A172 (cell line): ENCODE measurements at regions not wholly inside any gene's neighbourhood (a gene's known extent, or its start where the extent isn't known, plus 50 kb on each side); places are given as distances from the start of the nearest gene placed in this dataset.
A peak's percentile ranks its signal among the peaks of the same experiment; 100 is the strongest.
"Not testable (repeated sequence)": the region's sequence is repeated elsewhere in the genome, so short reads cannot be mapped to it uniquely, and the experiment has no call there.

ENCODE experiments used
- DNase-seq: peaks from one replicate; pipeline ENCODE4 v3.0.0-alpha.2; 2015; ENCODE audit warnings: low spot score

DNA sequence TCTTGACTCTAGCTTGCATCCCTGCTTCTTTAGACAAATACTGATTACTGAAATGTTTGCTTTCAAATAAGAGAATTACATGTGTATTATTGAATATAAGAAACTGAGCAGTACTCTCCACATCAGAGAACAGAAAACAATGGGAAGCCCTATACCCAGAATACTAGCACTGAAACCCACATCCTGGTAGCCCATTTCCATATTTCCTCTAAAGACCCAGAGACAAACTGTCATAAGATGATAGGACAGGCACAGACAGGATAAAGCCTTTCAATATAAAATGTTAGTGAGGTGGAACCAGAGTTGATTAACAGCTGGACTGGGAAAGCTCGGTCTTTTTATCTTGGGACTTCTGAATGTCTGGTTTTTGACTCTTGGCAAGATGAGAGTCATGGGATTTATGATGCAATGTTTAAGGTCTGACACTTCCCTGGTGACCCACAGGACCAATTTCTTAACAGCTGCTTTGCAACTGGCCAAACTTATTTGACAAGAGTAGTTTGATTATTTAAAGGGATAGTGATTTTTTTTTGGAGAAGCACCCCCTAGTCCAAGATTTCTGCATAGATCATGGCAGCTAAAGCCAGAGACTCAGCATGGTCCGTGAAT is 166.9 kb upstream of the ATXN7L3B start:
- DNase-seq, result peak; percentile 38

DNA sequence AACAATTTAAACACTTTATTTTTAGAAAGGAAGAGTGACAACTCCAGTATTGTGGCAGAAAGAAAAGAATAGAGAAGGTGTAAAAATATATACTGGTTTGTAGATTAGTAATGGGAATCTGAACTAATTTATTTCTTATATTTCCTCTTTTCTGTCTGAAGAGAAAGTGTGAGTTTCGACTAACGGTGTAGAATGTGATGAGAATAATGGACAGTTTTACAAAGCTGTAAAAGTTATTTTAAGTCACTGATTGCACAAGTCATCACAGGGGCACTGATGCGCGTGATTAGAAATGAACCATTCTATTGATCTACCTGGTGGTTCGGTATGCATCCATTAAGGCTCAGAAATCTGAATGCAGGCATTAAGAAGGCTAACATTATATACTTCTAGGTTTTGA is 158.5 kb upstream of the ATXN7L3B start:
- DNase-seq, result no peak

DNA sequence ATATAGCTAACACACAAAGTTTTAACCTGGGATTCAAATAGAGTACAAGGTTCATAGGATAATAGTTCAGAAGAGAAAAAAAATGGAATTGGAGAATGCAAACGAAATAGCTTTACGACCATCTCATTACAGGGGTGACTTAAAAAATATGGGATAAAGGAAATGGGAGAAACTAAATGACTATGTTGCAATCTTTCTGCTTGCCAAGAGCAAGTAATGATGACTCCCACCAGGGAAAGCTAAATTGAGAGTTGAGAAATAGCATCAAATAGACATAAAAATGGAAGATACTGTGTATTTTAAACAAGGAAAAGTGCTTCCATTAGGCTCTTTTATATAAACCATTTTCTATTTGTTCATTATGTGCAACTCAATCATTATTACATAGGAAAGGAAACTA is 155.7 kb upstream of the ATXN7L3B start:
- DNase-seq, result no peak

- DNase-seq, result no peak
Measured at GRCh38 chr12:74382983-74383382, 154.7 kb upstream of the ATXN7L3B start.

GRCh38 chr12:74391283-74391682 is 146.4 kb upstream of the ATXN7L3B start:
- no peak for DNase-seq

- DNase-seq, result no peak
Measured at GRCh38 chr12:74393272-74393671, 144.4 kb upstream of the ATXN7L3B start.

- no peak for DNase-seq
Measured at GRCh38 chr12:74394647-74395046, 143.0 kb upstream of the ATXN7L3B start.

DNA sequence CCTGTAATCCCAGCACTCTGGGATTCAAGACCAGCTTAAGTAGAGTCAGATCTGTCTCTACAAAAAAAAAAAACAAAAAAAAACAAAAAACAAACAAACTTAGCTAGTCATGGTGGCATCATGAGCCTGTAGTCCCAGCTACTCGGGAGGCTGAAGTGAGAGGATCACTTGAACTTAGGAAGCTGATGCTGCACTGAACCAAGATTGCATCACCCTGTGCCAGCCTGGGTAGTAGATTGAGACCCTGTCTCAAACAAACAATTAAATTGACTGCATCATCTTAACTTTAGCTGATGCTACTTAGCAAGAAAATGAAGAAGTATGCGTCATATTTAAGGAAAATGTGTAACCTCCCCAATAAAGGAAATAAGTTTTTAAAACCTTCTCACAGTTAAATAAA is 136.6 kb upstream of the ATXN7L3B start:
- DNase-seq, result no peak

GRCh38 chr12:74401966-74402365 is 135.7 kb upstream of the ATXN7L3B start:
- DNase-seq, result no peak

GRCh38 chr12:74403221-74403470 is 134.5 kb upstream of the ATXN7L3B start:
- not testable (repeated sequence) for DNase-seq

DNA sequence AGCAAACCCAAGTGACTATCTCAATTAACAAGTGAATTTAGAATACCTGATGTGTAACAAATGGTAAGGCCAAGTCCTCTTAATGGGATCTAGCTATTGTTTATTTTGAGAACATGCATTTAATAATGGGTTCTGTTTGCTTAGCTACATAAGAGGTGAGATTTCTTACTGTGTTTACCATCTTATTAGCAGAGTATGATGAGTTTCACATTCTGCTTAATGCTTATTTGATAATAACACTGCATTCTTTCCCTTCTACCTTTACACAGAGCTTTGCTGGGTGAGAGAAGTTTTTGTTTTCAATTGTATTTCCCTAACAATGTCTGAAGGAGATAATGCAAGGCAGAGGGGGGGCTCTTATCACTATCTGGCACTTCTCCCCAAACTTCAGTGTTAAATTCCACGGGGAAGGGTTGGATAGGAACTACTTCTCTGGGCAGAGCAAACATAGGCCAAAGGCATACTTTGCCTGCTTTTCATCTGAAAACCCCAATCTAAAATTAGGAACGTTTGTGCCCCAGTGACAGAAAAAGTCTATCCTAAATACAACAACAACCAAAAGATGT is 129.0 kb upstream of the ATXN7L3B start:
- no peak for DNase-seq

DNA sequence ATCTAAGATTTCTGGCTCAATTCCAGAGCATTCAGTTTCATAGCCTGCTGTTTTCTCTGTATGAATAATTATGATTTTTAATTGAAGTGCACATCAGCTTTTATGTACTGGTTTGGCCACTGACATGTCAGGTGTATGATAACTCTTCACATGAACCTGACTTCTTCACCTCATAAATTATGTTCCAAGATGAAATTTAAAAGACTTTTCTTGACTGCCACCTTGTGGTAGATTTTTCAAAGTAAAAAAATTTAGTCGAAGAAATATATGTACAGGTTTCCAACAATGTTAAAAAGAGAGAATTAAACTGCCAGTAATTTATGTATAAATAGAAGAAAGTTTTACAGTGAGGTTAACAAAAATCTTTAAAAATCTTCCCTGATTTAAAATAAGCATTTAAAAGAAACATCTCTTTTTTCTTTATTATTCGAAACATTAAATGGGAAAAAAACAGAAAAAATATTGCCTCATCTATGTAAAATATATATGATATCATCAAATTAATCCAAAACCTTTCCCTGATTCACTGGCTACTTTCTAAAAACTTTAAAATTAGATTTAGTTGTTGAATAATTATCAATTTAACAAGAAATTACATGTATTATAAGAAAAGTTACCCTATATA is 124.9 kb upstream of the ATXN7L3B start:
- peak; percentile 25 for DNase-seq

DNA sequence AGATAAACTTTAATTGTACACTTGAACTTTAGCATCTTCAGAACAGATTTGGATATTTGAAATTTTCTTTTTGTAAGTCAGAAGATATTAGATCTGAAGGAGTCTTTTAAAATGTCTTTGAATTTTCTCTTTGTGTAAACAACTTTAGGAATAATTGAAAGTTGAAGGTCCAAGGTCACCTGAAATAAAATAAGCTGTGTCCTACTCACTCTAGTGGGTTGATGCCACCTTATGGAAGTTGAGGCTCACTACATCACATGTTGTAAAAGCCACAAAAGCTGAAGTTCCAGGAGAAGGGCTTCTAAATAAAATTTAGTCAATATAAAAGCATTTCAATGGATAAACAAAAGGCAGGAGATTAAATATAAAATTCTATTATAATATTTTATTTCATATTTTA is 122.0 kb upstream of the ATXN7L3B start:
- DNase-seq, result peak; percentile 25

DNA sequence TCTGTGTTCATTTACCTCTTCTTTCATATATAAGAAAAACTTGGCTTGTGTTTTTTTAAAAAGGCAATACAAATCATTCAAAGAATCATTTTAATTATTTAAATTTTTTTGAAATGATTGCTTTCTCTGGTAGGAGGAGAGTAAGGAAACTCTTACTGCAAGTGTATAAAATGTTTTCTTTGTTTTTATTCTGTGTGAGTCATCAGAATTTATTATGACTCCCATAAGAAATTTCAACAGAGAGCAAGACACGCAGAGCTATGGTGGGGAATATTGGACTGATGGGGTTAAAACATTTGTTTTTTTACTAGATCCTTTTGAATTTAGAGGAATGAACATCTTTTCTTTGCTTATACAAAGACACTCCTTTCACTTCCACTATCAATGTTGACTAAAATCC is 119.1 kb upstream of the ATXN7L3B start:
- DNase-seq, result no peak

DNA sequence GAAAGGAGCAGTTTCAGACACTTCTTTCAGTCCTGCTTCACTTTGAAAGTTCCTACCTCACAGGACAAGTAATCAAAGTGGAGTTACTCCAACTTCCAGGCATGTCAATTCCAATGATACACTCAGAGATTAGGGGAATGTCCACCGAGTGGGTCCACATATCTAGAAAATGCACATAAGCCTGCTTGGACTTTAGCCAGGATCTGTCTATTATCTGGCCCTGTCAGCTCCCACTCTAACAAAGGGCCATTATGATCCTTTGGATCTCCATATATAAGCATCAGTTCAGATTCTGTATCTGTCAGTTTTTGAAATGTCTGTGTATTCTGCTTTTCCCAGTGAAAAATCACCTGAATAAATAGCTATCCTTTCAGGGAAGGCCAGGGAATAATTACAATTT is 112.9 kb upstream of the ATXN7L3B start:
- DNase-seq, result no peak

DNA sequence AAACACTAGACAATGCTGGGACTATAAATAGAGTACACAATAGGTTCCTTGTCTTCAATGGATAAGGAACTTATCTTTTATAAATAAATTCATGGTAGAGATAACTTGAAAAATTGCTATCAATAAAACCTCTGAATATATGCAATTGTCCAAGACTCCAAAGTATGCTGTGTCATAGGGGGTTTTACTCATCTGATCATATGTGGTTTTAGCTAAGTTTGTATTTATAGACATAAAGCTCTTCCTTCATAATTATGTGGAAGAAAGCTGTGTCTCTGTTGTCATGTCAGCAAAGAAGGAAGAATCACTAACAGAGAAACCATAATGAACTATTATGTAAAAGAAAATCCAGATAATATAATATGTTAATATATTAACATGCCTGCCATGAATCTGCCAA is 111.5 kb upstream of the ATXN7L3B start:
- DNase-seq, result no peak

DNA sequence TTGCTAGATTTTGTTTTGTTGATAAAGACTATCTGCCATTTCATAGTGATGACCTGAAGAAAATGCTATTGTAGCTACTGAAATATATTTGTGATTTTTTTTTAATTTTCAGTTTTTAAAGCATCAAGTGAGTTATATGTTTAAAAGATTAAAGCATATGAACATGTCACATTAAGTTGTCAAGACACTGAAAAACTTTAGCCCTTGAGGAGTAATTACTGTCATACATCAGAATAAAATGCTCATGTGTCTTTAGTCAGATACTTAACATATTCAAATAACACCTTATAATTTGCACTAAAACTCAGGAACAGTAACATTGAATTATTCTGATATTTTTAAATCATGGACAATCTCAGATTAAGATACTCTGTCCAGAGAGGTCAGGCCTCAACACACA is 108.1 kb upstream of the ATXN7L3B start:
- no peak for DNase-seq

DNA sequence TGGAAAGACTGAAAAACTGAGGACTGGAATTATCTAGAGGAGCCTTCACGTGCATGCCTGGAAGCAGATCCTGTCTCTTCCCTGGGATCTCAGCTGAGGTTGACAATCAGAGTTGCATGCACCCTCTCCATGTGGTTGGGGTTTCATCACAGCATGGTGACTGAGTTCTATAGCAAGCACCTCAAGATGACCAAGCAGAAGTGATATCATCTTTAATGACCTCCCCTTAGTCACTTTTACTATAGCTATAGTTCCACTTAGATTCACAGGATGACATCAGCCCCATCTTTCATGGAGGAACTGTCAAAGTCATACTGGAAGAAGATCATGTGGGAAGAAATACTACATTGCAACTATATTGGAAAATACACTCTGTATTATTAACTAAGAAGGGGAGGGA is 105.8 kb upstream of the ATXN7L3B start:
- peak; percentile 21 for DNase-seq

GRCh38 chr12:74440469-74440868 is 97.2 kb upstream of the ATXN7L3B start:
- no peak for DNase-seq

DNA sequence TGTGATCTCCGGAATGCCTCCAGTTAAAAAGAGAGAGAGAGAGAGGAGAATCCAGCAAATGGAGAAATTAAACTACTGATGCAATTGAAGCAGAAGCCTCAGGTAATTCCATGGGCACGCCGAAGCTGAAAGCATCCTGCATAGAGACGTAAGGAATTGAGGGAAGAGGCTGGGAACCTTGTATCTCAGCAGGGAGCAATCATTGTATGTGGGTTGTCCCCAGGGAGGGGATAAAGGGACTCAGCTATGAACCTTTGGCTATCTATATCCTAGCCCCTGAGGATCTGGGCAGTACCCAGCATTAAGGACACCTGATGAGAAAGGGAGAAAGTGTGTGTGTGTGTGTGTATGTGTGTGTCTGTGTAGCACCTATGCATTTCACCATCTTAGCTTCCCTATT is 95.8 kb upstream of the ATXN7L3B start:
- no peak for DNase-seq

DNA sequence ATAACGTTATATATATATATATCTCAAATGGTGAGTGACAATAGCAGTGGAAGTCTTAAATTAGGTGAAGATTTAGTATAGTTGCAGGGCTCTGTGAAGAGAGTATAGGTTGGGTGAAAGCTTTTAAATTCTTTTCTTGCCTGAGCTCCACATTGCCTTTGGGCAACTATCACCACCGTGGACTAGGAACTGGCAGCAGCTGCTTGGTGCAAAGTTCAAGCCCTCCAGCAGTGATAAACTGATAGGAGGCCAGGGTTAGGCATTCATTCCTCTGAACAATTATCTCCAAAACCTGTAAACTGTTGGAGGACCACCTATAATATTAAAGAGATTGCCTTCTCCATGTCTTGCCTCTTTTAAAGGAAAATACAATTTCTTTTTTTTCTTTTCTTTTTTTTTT is 91.2 kb upstream of the ATXN7L3B start:
- DNase-seq, result no peak

DNA sequence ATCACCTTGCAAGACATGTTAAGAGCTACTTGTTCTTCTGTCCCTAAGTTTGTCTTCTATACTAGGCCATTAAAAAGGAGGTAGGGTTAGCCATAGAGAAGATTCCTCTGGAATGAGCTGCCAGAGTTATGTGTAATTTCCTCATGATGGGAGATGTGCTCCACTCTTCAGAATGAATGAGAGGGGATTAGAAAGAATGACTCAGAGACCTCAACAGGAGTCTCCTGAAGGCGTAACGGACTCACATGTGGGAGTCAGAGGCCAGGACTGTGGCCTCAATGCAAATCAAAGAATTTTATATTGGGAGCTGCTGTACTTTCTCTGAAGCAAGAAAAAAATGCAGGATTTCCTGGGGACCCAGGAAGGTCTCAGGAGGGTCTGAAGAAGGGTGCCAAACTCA is 87.8 kb upstream of the ATXN7L3B start:
- peak; percentile 88 for DNase-seq

- DNase-seq, result no peak
Measured at GRCh38 chr12:74454109-74454508, 83.5 kb upstream of the ATXN7L3B start.

DNA sequence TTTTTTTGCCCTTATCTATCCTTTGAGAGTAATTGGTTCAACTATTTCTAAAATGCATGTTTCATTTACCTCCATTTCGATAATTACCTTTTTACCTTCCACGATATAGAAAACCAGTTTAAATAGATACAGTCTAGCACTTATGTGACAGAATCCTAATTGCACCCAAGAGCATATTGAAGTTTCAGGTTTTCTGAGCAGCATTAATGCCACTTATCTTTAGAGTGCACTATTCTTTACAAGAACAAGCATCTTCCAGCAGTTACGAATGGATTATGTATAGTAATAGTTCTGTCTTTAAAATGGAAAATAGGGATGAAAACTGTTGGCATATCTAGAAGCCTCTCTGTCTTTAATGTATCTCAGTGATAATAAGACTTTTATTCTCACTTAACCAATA is 82.2 kb upstream of the ATXN7L3B start:
- no peak for DNase-seq
